K562 (cell line): ENCODE measurements at regions not wholly inside any gene's neighbourhood (a gene's known extent, or its start where the extent isn't known, plus 50 kb on each side); places are given as distances from the start of the nearest gene placed in this dataset.

Experiments
- ATAC-seq: fragments of 200-7000 bp; cut with Tn5 transposase; 3 replicates; pipeline ENCODE4 v1.9.1; 2020; ENCODE audit warnings: moderate library complexity
- BruUV-seq: library from RNA; stranded (reverse); fragments of 400-500 nt; replicated peaks from 2 replicates; lab custom pipeline; 2021; lab: Mats Ljungman, UMichigan
- CTCF ChIA-PET: fragments of 300-600 bp; formaldehyde crosslinking; extraction: SDS; loops from one replicate; lab custom pipeline; 2021; ENCODE audit warnings: low intra/inter-chr PET ratio; lab: Yijun Ruan, JAX
- POLR2A ChIA-PET: fragments of 300-600, 350-650 bp; sonication (Branson Sonifier 250); formaldehyde crosslinking; extraction: SDS; loops from one replicate; lab custom pipeline; 2021; ENCODE audit warnings: antibody characterized with exemption, inconsistent platforms; lab: Yijun Ruan, JAX
- DNase-seq, 4 experiments: peaks; one replicate each; pipeline versions ENCODE4 v3.0.0 to v3.0.0-alpha.2; 2011 to 2018; ENCODE audit warnings: low spot score in 3 of 4, mixed read lengths in 3 of 4; ENCODE audit errors: extremely low read depth in 1 of 4
- FAIRE-seq: peaks from 2 replicates; lab custom pipeline; 2011; peaks lifted over from hg19 to GRCh38; lab: Jason Lieb, UNC
- H2AFZ ChIP-seq: 2 replicates; pipeline ENCODE4 v1.6.0; 2011; ENCODE audit warnings: low read depth, low read length, control low read depth, inconsistent platforms
- H3K27ac ChIP-seq: fragments of 200-600 bp; 3 replicates; pipeline ENCODE4 v1.8.0; 2011; ENCODE audit warnings: low read depth, mild to moderate bottlenecking, control low read depth, inconsistent platforms, low read length, moderate library complexity, mixed read lengths; ENCODE audit errors: extremely low read depth
- H3K27me3 ChIP-seq, 2 experiments: fragments of 300-600 bp in 1 of 2; 2 replicates in 1 of 2; 3 replicates in 1 of 2; pipeline versions ENCODE4 v1.6.0 to v1.8.0; 2011; ENCODE audit warnings: inconsistent platforms in 2 of 2, low read length in 2 of 2, mild to moderate bottlenecking in 1 of 2, mixed read lengths in 1 of 2, moderate library complexity in 1 of 2; ENCODE audit not compliant: control insufficient read depth in 2 of 2, insufficient read depth in 2 of 2
- H3K36me3 ChIP-seq: fragments of 300-600 bp; 3 replicates; pipeline ENCODE4 v1.8.0; 2011; ENCODE audit warnings: mild to moderate bottlenecking, low read length, inconsistent platforms; ENCODE audit not compliant: control insufficient read depth, insufficient read depth
- H3K4me1 ChIP-seq, 2 experiments: fragments of 200-600 bp in 1 of 2; replicated peaks in 1 of 2; 2 replicates in 1 of 2; 3 replicates in 1 of 2; pipeline versions ENCODE4 v1.5.1 to v1.8.0; 2011; ENCODE audit warnings: inconsistent platforms in 2 of 2, low read length in 2 of 2, mild to moderate bottlenecking in 1 of 2, mixed read lengths in 1 of 2, moderate library complexity in 1 of 2; ENCODE audit not compliant: control insufficient read depth in 2 of 2, insufficient read depth in 2 of 2
- H3K4me2 ChIP-seq: 2 replicates; pipeline ENCODE4 v1.6.1; 2011; ENCODE audit warnings: low read length, control low read depth, inconsistent platforms, mixed read lengths; ENCODE audit not compliant: insufficient read depth
- H3K4me3 ChIP-seq: fragments of 200-600 bp; sonication (generic), shearing (Covaris generic); 2 replicates; pipeline ENCODE4 v1.5.1; 2016; ENCODE audit warnings: control low read depth, inconsistent platforms
- H3K79me2 ChIP-seq: fragments of 200-600 bp; 3 replicates; pipeline ENCODE4 v1.8.0; 2011; ENCODE audit warnings: low read length, inconsistent platforms; ENCODE audit not compliant: control insufficient read depth, insufficient read depth
- H3K9ac ChIP-seq, 2 experiments: 2 replicates each; pipeline versions ENCODE4 v1.6.0 to v1.6.1; 2011; ENCODE audit warnings: low read depth in 2 of 2, low read length in 2 of 2, control low read depth in 1 of 2, inconsistent platforms in 1 of 2, mild to moderate bottlenecking in 1 of 2, mixed read lengths in 1 of 2; ENCODE audit not compliant: insufficient read depth in 1 of 2
- H3K9me1 ChIP-seq: one replicate; pipeline ENCODE4 v1.6.0; 2011; ENCODE audit warnings: inconsistent platforms, mild to moderate bottlenecking, low read length, moderate library complexity; ENCODE audit not compliant: control insufficient read depth, insufficient read depth
- H3K9me3 ChIP-seq: replicated peaks from 2 replicates; pipeline ENCODE4 v1.5.1; 2011; ENCODE audit warnings: low read depth, low read length, inconsistent platforms; ENCODE audit not compliant: control insufficient read depth, insufficient read depth
- H4K20me1 ChIP-seq: replicated peaks from 2 replicates; pipeline ENCODE4 v1.6.1; 2011; ENCODE audit warnings: low read length, inconsistent platforms, mixed read lengths; ENCODE audit not compliant: control insufficient read depth, insufficient read depth
- HNRNPLL ChIP-seq: fragments of 200-400 bp; formaldehyde crosslinking; IDR thresholded peaks from 2 replicates; pipeline ENCODE4 v1.6.1; 2017; ENCODE audit warnings: low read length, low read depth, mild to moderate bottlenecking; ENCODE audit not compliant: poor library complexity, severe bottlenecking
- MEF2D ChIP-seq: conservative IDR thresholded peaks from 2 replicates; pipeline ENCODE4 v1.6.1; 2016; ENCODE audit warnings: low read depth, missing genetic modification characterization, missing compliant biosample characterization
- in situ Hi-C: fragments of 300-500 bp; cut with MboI; formaldehyde crosslinking; loops from 4 replicates; pipeline ENCODE4 v1.15.0; 2018; ENCODE audit warnings: inconsistent platforms, mixed read lengths
- intact Hi-C: fragments of 100-400 bp; cut with micrococcal nuclease; formaldehyde crosslinking; loops from 2 replicates; pipeline ENCODE4 v1.14.2; 2022
- TF ChIP-seq, protein P1 (sequence below): sonication (generic); formaldehyde crosslinking; IDR thresholded peaks from 2 replicates; pipeline ENCODE4 v1.8.0; 2022; ENCODE audit warnings: missing genetic modification reagents, mild to moderate bottlenecking, borderline replicate concordance

DNA sequence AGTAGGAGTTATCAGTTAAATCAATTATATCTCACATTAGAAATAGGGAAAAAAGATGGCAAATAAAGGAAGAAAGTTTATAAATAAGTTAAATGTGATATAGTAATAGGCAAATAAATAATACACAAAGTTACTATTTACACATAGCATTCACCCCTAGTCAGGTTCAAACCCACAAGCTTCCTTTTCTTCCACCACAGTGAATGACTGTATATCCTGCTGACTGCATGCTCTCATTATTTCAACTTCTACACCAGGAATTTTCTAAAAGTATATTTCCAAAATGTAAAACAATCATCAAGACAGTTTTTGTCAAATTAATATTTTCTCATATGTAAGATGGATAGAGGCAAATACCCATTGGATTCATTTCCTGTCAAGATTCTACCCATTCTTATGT lies 548.6 kb upstream of the SLITRK5 start:
- DNase-seq (no peak), FAIRE-seq (no peak)
- no peaks in the 10 kb centered on the region for H3K4me1 ChIP-seq
- no peaks in the 10 kb centered on the region; the same call in 1 of the 2 replicates for H3K9me3 ChIP-seq
- no TSS peak for BruUV-seq
- H3K27me3 ChIP-seq: no peaks in the 10 kb centered on the region
- TF ChIP-seq, protein P1, sequence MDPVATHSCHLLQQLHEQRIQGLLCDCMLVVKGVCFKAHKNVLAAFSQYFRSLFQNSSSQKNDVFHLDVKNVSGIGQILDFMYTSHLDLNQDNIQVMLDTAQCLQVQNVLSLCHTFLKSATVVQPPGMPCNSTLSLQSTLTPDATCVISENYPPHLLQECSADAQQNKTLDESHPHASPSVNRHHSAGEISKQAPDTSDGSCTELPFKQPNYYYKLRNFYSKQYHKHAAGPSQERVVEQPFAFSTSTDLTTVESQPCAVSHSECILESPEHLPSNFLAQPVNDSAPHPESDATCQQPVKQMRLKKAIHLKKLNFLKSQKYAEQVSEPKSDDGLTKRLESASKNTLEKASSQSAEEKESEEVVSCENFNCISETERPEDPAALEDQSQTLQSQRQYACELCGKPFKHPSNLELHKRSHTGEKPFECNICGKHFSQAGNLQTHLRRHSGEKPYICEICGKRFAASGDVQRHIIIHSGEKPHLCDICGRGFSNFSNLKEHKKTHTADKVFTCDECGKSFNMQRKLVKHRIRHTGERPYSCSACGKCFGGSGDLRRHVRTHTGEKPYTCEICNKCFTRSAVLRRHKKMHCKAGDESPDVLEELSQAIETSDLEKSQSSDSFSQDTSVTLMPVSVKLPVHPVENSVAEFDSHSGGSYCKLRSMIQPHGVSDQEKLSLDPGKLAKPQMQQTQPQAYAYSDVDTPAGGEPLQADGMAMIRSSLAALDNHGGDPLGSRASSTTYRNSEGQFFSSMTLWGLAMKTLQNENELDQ (CRISPR knock-in tag): no peak
- TF ChIP-seq MEF2D (tag) (no peak), HNRNPLL (no peak)
- TF ChIP-seq, all 486 proteins: peak for 0
- Histone ChIP-seq H3K4me3 (no peak overlapping the region), H3K36me3 (no peaks in the 10 kb centered on the region), H3K4me2 (no peak overlapping the region), H3K9me1 (no peaks in the 10 kb centered on the region), H4K20me1 (no peaks in the 10 kb centered on the region), H3K79me2 (no peaks in the 10 kb centered on the region), H3K27ac (no peak overlapping the region), H3K9ac (no peak overlapping the region), H2AFZ (no peak overlapping the region)
- POLR2A ChIA-PET: no interaction called here
- CTCF ChIA-PET: no interaction called here
- intact Hi-C loops (no loop called here), in situ Hi-C loops (no loop called here)
- ATAC-seq: no peak
